ENCODE measurements at regions not wholly inside any gene's neighbourhood (a gene's known extent, or its start where the extent isn't known, plus 50 kb on each side); places are given as distances from the start of the nearest gene placed in this dataset.
A peak's percentile ranks its signal among the peaks of the same experiment; 100 is the strongest.

- peaks cover 0 to 31% (median 18%) of the 10 kb centered on the region in 4 donors for H3K4me1 ChIP-seq
- no peak for TF ChIP-seq EP300 (IDR thresholded peaks at IDR 0.05)
- TF ChIP-seq POLR2A (IDR thresholded peaks at IDR 0.05) = no peak
- TF ChIP-seq CTCF (IDR thresholded peaks at IDR 0.05) = no peak
- no peak for TF ChIP-seq POLR2AphosphoS5 (IDR thresholded peaks at IDR 0.05)
- 86 to 87% methylated on average over 6 of the region's 6 CpGs for WGBS, 2 donors
- peak overlapping the region in 2 of 4 donors; percentile 24 to 46 for H3K27ac ChIP-seq
- no peak for DNase-seq
- H3K9me3 ChIP-seq = no peaks in the 10 kb centered on the region
- intact Hi-C loops (cut with DNase I) = loop anchor here (10.0 kb wide), 2 partner anchors 90 to 300 kb away; no protein-coding TSS in a partner anchor
- no peaks in the 10 kb centered on the region for H3K36me3 ChIP-seq
- no peaks in the 10 kb centered on the region for H3K27me3 ChIP-seq
- no peak overlapping the region for H3K4me3 ChIP-seq
Observed at GRCh38 chr2:204024906-204025475, 88.4 kb downstream of the ICOS start.

- no peak overlapping the region for H3K27ac ChIP-seq
- no peaks in the 10 kb centered on the region for H3K9me3 ChIP-seq
- peaks cover 0 to 39% (median 29%) of the 10 kb centered on the region in 4 donors for H3K4me1 ChIP-seq
- intact Hi-C loops (cut with DNase I) = loop anchor here (10.0 kb wide), 2 partner anchors 89 to 299 kb away; no protein-coding TSS in a partner anchor
- TF ChIP-seq EP300 (IDR thresholded peaks at IDR 0.05) (no peak), POLR2A (IDR thresholded peaks at IDR 0.05) (no peak), CTCF (IDR thresholded peaks at IDR 0.05) (no peak), POLR2AphosphoS5 (IDR thresholded peaks at IDR 0.05) (no peak)
- DNase-seq = no peak
- H3K27me3 ChIP-seq = no peaks in the 10 kb centered on the region
- no peaks in the 10 kb centered on the region for H3K36me3 ChIP-seq
- WGBS, 2 donors = 88 to 94% methylated on average over 3 of the region's 3 CpGs
- no peak overlapping the region for H3K4me3 ChIP-seq
Observed at GRCh38 chr2:204026294-204026693, 89.7 kb downstream of the ICOS start.

GRCh38 chr2:204027091-204027490 lies 90.5 kb downstream of the ICOS start:
- Histone ChIP-seq H3K9me3 (no peaks in the 10 kb centered on the region), H3K27ac (no peak overlapping the region), H3K4me3 (no peak overlapping the region), H3K36me3 (no peaks in the 10 kb centered on the region), H3K4me1 (peaks cover 0 to 42% (median 35%) of the 10 kb centered on the region in 4 donors), H3K27me3 (no peaks in the 10 kb centered on the region)
- no peak for TF ChIP-seq POLR2A (IDR thresholded peaks at IDR 0.05)
- TF ChIP-seq EP300 (IDR thresholded peaks at IDR 0.05) = no peak
- TF ChIP-seq POLR2AphosphoS5 (IDR thresholded peaks at IDR 0.05) = no peak
- TF ChIP-seq CTCF (IDR thresholded peaks at IDR 0.05) = no peak
- WGBS, 2 donors = 25 to 35% methylated on average over 3 of the region's 3 CpGs
- DNase-seq = no peak
- intact Hi-C loops (cut with DNase I) = loop anchor here (10.0 kb wide), 2 partner anchors 88 to 298 kb away; no protein-coding TSS in a partner anchor

GRCh38 chr2:204030322-204030721 lies 93.8 kb downstream of the ICOS start:
- Histone ChIP-seq H3K9me3 (no peaks in the 10 kb centered on the region), H3K27me3 (no peaks in the 10 kb centered on the region), H3K27ac (peak overlapping the region in 2 of 4 donors; percentile 49 to 52), H3K4me1 (peaks cover 0 to 32% (median 21%) of the 10 kb centered on the region in 4 donors), H3K4me3 (no peak overlapping the region), H3K36me3 (no peaks in the 10 kb centered on the region)
- WGBS, 2 donors = 75 to 83% methylated on average over 2 of the region's 2 CpGs
- intact Hi-C loops (cut with DNase I) = no loop called here
- peak; percentile 72 for DNase-seq
- TF ChIP-seq EP300 (IDR thresholded peaks at IDR 0.05) = no peak
- peak in 2 of 4 donors; percentile 8 to 32 for TF ChIP-seq POLR2AphosphoS5 (IDR thresholded peaks at IDR 0.05)

GRCh38 chr2:204031056-204031455 lies 94.5 kb downstream of the ICOS start:
- Histone ChIP-seq H3K27me3 (no peaks in the 10 kb centered on the region), H3K4me1 (peaks cover 0 to 29% (median 20%) of the 10 kb centered on the region in 4 donors), H3K9me3 (no peaks in the 10 kb centered on the region), H3K36me3 (no peaks in the 10 kb centered on the region), H3K4me3 (no peak overlapping the region), H3K27ac (peak overlapping the region in 2 of 4 donors; percentile 49 to 52)
- TF ChIP-seq EP300 (IDR thresholded peaks at IDR 0.05) (no peak), CTCF (IDR thresholded peaks at IDR 0.05) (no peak), POLR2AphosphoS5 (IDR thresholded peaks at IDR 0.05) (no peak), POLR2A (IDR thresholded peaks at IDR 0.05) (no peak)
- intact Hi-C loops (cut with DNase I) = no loop called here
- 10 to 49% methylated on average over 4 of the region's 4 CpGs for WGBS, 2 donors
- no peak for DNase-seq
